KG1 (cell line): ENCODE measurements at regions not wholly inside any gene's neighbourhood (a gene's known extent, or its start where the extent isn't known, plus 50 kb on each side); places are given as distances from the start of the nearest gene placed in this dataset.

Experiments
- DNase-seq: peaks from one replicate; lab custom pipeline; 2025; lab: John Stamatoyannopoulos, UW

GRCh38 chr2:64317707-64318475, 136.1 kb upstream of the LGALSL start:
- DNase-seq = no peak

DNA sequence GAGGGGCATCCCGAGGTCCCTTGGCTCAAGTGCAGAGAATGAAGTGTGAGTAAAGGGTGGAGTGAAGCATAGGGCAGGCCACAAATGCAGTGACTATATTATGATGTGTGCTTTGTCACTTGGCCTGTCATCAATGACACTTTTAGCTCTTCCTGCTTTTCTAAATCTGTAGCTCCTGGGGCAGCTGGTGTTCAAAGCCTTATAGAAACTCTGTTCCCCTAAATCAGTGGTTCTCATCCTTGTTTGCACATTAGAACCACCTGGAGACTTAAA, 135.6 kb upstream of the LGALSL start:
- DNase-seq = no peak

- no peak for DNase-seq
Observed at GRCh38 chr2:64319896-64320295, 134.1 kb upstream of the LGALSL start.

- no peak for DNase-seq
Observed at GRCh38 chr2:64322433-64322832, 131.5 kb upstream of the LGALSL start.

GRCh38 chr2:64323197-64323596, 130.8 kb upstream of the LGALSL start:
- no peak for DNase-seq

- DNase-seq = no peak
Observed at GRCh38 chr2:64324746-64325410, 129.1 kb upstream of the LGALSL start.

DNA sequence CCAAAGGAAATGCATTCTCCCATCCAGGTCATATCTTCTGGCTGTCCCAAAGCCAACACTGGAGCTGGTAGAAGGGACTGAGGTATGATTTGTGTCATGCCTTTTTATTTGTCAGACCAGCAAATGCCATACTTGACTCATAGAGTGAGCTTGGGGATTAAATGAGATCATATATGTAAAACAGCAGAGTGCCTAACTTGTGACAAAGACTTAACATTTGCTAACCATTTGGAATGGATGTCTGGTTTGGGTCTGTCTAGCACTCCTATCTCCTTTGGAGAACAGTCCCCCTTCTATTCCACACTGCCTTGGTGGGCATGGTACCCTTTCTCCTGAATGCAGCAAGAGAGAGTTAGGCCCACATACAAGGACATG, 128.5 kb upstream of the LGALSL start:
- DNase-seq = no peak

DNA sequence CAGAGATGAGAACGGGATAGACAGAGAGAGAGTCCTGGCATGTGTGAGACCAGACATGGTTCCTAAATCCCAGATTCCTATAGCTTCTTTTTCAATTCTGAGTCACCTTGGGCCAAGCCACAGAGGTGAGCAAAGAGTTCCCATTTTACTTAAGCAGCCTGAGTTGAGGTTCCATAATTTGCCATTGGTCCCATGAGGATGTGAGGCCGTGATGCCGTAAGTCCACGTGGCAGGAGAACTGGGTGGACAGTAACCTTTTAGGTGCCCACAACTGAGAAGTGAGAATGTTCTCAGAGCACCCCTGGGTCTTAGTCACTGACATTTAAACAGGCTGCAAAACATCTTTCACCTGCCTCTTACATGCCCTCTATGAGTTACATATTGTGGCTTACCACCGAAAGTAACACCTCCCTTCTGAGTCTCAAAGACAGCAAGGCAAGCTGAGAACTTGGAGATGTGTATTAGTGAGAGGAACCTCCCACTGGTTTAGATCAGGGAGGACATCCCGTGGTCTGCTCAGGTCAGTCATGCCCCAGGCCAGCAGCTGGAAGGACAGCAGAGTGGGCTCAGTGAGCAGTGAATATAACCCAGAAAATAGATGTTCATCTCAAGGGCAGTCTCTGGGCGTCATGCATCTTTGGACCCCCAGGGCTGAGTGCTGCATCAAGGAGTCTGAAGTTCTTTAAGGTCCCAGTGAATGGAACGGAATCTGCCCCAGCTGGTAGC, 127.9 kb upstream of the LGALSL start:
- no peak for DNase-seq

DNA sequence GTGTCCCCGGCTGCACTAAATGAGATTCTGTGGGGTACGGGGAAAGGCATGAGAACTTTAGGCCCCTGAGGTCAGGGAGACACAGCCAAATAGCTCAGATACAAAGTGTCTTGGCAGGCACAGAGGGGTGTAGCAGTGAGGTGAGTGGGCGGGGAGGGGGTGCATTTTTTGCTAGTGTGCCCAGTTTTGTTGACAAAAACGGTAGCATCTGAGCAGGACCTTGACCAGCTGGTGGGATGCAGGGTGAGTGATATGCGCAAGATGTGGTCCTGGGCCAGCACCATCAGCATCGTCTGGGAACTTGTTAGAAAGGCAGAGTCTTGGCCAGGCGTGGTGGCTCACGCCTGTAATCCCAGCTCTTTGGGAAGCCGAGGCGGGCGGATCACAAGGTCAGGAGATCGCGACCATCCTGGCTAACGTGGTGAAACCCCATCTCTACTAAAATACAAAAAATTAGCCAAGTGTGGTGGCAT, 127.3 kb upstream of the LGALSL start:
- no peak for DNase-seq

GRCh38 chr2:64327129-64327509, 126.8 kb upstream of the LGALSL start:
- DNase-seq = no peak

DNA sequence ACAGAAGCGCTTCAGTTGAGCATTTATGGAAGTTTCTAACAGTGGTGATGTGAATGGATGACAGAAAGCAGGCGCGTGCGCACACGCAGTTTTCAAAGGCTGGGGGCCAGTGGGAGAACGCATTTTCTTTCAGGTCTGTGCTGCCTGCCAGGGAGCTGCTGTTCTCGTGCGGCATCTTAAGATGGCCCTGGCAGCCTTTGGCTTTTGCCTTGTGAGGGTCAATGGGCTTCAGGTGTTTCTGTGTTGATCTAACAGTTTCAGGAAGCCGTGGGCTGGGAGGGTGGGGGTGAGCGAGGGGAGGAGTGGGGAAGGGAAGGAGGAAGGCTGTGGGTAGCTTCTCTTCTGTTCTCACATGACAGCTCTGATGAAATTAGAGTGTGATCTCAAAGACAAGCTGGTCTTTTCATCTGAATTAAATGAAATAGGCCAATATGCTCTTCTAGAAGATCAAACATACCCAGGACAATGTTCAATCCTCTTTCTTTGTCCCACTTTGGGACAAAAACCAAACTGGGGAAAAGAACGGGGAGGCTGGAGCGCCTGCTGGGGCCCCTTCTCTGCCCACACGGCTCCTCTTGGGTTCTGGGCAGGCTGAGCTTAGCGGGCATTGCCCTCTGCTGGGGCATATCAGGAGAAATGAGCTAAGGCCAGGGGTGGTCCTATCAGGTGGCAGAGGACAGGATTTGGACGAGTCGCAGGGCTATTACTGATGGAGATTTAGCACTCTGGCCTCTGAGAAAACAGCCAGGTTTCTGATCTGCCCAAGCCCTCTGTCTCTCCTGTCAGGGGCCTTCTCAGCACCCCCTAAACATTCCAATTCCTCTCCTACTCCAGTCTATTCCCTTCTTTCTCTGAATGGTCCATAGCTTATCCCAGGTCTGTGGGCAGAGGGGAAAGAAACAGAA, 126.2 kb upstream of the LGALSL start:
- peak; percentile 23 for DNase-seq

DNA sequence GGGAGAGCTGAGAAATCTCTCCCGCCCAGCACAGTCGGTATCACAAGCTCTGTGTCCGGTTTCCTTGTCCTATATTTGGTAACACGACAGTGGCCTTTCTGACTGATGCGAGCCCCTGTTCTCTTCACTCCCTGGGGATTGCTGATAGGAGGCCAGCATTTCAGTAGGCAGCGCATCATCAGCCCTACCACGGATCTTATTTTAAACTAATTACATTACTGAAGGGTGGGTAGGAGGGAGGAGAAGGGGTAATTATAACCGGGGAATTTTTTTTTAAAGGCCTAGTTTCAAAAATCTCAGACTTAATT, 125.6 kb upstream of the LGALSL start:
- no peak for DNase-seq

DNA sequence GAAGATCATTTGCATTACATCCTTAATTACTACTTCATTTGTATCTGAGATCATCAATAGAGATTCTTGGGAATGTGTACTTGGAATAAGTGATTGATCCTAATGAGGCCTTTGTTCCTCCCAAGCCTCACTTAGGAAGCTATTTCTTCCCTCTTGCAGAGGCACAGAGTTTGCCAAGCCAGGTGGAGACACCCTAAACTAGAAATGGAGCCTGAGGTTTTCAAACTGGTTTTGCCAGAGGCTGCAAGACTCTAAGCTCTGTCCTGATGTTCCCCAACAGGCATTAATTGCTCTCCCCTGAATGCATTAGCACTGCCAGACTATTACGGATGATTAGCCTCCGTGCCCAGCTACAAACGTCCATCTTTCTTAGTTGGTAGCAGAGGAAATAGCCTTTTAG, 125.2 kb upstream of the LGALSL start:
- DNase-seq = no peak

DNA sequence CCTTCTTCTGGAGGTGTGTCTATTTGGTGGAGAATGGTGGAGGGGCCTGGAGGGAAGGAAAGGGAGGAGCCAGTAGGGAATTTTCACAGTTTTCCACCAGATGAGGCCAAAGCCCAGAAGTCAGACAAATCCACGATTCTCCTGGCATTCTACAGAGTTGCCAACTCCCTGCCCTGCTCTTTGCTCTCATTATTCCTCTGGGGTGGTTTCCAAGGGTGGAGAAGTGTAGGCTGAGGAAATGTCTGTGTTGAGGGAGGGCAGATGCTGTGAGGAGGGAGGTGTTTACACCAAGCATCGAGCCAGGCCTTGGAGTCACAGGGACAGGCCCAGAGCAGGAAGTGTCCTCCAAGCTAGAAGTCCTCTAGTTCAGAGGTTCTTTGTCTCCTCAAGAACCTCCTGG, 124.1 kb upstream of the LGALSL start:
- DNase-seq = no peak

GRCh38 chr2:64330281-64331113, 123.5 kb upstream of the LGALSL start:
- peak; percentile 79 for DNase-seq

DNA sequence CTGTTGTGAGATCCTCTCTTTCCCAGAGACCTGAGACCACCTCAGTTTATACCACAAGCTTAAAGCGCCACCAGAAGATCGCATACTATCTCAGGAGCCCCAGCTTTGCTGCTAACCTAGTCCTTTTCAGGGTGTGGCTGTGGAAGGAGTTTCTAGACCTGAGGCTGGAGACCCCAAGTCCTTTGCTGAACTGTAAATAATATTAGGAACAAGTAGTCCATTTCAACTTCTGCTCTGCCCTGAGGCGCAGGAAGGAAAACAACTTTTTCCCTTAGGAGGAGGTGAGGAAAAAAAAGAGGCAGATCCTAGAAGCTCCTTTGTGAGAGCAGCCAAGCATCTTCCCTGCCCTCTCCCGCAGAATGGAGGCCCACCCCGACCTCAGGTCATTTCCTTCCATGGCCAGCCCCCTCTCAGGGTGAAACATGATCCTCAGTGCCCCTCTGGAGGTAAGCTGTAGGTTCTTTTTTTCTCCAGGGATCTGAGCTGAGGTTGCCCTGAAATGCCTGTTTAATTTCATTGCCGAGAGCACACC, 122.8 kb upstream of the LGALSL start:
- no peak for DNase-seq

GRCh38 chr2:64331849-64332699, 121.9 kb upstream of the LGALSL start:
- DNase-seq = no peak

DNA sequence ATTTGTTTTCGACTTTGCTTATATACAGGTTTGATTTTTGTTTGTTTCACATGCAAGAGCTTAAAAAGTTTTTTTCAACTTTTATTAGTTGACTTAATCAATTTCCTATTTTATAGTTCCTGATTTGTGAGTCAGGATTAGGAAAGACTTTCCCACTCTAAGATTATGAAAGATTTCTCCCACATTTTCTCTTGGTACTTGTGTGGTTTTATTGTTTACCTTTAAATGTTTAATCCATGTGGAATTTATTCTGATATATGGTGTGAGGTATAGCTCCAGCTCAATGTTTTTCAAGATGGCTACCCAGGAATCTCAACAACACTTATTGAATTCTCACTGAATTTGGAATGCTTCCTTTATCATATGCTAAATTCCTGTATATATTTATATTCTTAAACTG, 117.8 kb upstream of the LGALSL start:
- DNase-seq = no peak

DNA sequence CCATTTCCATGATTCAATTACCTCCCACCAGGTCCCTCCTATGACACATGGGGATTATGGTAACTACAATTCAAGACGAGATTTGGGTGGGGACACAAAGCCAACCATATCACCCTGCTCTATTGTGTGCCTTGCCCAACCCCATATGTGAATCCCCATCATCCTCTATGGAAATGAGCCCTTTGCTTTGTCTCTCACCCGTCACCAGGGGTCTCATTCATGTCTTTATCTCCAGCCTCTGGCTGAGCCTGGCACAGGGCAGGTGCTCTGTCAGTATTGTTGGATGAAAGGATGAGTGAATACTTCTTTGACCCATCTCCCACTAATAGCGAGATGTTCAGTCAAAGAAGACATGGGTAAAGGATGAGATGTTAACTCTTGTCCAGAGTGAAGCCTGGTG, 116.6 kb upstream of the LGALSL start:
- no peak for DNase-seq

GRCh38 chr2:64338108-64338507, 115.9 kb upstream of the LGALSL start:
- no peak for DNase-seq
